ENCODE measurements at regions not wholly inside any gene's neighbourhood (a gene's known extent, or its start where the extent isn't known, plus 50 kb on each side); places are given as distances from the start of the nearest gene placed in this dataset.

GRCh38 chr1:55314740-55315139, 99.6 kb upstream of the USP24 start:
- TF ChIP-seq POLR2A (IDR thresholded peaks at IDR 0.05): no peak
- TF ChIP-seq CTCF (IDR thresholded peaks at IDR 0.05): no peak
- TF ChIP-seq POLR2AphosphoS5 (IDR thresholded peaks at IDR 0.05): no peak

Measured in prostate gland (tissue), 2 donors.